D721Med (cell line): ENCODE measurements at regions not wholly inside any gene's neighbourhood (a gene's known extent, or its start where the extent isn't known, plus 50 kb on each side); places are given as distances from the start of the nearest gene placed in this dataset.

ENCODE experiments used
- DNase-seq: peaks from one replicate; pipeline ENCODE4 v3.0.0; 2011; ENCODE audit warnings: low spot score; ENCODE audit not compliant: insufficient read length
- FAIRE-seq: peaks from 2 replicates; lab custom pipeline; 2011; peaks lifted over from hg19 to GRCh38; lab: Jason Lieb, UNC
- CTCF ChIP-seq: IDR thresholded peaks from 2 replicates; pipeline ENCODE4 v1.5.1; 2012; ENCODE audit warnings: mild to moderate bottlenecking, control low read depth; ENCODE audit not compliant: insufficient read depth; ENCODE audit errors: missing control alignments

DNA sequence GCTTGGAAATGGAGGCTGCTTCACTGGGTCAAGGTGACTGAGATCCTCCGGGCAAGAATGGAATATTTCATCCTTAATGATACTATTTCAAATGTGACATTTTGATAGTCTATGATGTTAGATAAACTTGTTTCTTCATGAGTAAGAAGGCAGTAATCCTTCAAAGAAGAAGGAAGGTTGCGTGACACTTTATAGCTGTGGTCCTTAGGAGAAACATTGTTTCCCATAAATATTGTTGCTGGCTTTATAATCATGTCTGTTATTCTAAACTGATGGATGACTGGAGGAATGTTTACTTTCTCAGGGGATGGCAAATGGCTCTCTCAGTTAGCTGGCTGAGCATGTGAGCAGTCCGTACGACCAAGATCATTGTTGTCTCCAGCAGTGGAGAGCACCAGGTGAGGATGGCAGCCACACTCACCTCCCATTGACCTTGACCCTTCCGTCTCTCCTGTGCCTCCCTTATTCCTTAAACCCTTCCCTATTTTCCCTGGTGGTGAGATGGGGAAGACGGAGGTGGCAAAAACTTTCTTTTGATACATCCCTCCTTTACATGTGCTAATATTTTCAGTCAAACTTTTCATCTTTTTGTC is 171.2 kb upstream of the OLIG3 start:
- no peak for TF ChIP-seq CTCF
- DNase-seq (no peak), FAIRE-seq (no peak)

DNA sequence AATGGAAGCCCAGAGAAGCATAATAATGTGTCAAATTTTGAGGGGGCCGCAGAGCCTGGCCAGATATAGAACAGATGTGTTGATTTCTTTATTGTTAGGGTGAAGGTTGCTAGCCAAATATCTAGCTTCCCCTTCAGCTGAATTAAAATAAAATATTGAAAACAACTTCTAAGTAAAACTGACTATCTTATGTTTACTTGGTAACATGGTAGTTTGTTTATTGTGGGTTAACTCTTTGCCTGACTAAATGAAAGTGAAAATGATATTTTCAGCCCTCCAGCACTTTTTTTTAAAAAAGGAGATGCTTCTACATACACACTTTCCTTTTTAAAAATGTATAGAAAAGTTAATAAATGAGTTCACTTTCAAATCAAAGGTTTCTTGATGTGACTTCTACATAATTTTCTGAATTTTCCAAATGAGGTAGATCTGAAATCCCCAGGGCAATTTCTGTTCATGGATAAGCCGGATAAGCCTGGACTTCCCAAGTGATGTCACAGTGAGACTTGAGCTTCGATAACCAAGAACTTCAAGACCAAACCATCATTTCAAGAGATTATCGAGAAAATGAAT is 172.1 kb upstream of the OLIG3 start:
- FAIRE-seq = no peak
- no peak for TF ChIP-seq CTCF
- DNase-seq = no peak

- TF ChIP-seq CTCF = no peak
- DNase-seq (no peak), FAIRE-seq (no peak)
Measured at GRCh38 chr6:137673603-137674002, 179.4 kb upstream of the OLIG3 start.

GRCh38 chr6:137676888-137677287 is 182.7 kb upstream of the OLIG3 start:
- FAIRE-seq = no peak
- TF ChIP-seq CTCF = no peak
- no peak for DNase-seq

DNA sequence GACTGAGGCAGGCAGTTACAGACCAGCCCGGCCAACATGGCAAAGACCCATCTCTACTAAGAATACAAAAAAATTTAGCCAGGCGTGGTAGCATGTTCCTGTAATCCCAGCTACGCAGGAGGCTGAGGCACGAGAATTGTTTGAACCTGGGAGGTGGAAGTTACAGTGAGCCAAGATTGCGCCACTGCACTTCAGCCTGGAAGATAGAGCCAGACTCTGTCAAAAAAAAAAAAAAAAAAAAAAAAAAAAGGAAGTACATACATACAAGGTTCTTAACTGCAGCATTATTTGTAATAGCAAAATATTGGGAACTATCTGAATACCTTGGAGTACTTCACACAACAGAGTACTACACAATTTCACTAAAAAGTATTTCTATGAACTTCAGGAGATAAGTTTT is 183.5 kb upstream of the OLIG3 start:
- no peak for FAIRE-seq
- DNase-seq = no peak
- no peak for TF ChIP-seq CTCF

DNA sequence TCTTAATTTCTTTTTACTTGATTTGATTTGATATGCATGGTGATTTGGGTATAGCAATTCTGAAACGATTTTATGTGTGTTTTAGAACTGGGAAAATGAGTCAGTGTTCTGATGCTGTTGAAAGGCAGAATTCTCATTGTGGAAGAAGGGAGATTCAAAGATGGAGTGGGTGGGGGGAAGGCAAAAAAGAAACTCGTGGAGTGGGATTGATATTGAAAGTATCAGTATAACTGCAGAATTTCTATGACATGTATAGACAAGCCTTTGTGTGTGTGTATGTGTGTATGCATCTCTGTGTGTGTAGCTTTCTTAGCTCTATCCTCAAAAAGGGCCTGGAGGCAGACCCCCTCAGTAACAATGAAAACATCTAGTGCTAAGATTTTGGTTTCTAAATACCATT is 184.3 kb upstream of the OLIG3 start:
- DNase-seq = no peak
- no peak for FAIRE-seq
- no peak for TF ChIP-seq CTCF

DNA sequence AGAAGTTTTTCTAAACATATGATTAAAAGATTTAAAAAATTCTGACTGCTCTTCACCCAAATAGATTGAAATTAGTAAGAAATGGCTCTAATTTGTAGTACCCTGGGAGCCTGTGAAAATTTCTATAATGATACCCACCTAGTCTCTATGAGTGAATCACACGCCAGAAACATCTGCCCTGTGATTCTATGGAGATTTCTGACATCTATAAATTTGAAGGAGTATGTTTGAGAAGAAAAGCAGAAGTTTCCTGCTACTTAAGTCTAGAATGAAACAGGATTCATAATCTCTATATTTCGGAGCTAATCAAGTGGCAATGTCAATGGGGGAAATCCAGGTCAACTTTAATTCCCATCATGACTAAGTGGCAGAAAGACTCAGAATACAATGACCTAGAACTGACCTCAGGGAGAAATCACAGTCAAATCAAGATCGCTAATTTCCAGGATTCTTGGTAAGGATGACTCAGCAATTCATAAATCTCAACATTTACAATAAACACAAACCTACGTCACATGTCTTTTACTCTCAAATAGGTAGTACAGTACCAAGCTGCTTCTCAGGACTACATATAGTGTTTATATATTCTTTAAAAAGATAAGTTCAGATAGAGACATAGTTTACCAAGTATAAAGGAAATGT is 186.2 kb upstream of the TNFAIP3 start:
- TF ChIP-seq CTCF = no peak
- FAIRE-seq (no peak), DNase-seq (no peak)
